Caco-2 (cell line): ENCODE measurements at regions not wholly inside any gene's neighbourhood (a gene's known extent, or its start where the extent isn't known, plus 50 kb on each side); places are given as distances from the start of the nearest gene placed in this dataset.

Experiments
- BruUV-seq: library from RNA; stranded (reverse); fragments of 400-500 nt; replicated peaks from 2 replicates; lab custom pipeline; 2021; lab: Mats Ljungman, UMichigan
- CTCF ChIA-PET: fragments of 300-600 bp; sonication (Branson Sonifier 250); formaldehyde crosslinking; loops from one replicate; lab custom pipeline; 2022; ENCODE audit warnings: antibody characterized with exemption; lab: Charles Lee
- POLR2A ChIA-PET: fragments of 300-600 bp; sonication (Branson Sonifier 250); formaldehyde crosslinking; loops from one replicate; lab custom pipeline; 2022; ENCODE audit warnings: antibody characterized with exemption; lab: Charles Lee
- DNase-seq, 2 experiments: peaks; one replicate each; pipeline versions ENCODE4 v3.0.0 to v3.0.0-alpha.2; 2020 to 2022
- H3K27me3 ChIP-seq: replicated peaks from 2 replicates; pipeline ENCODE4 v1.6.0; 2011; ENCODE audit warnings: low read length; ENCODE audit not compliant: control insufficient read depth, insufficient read depth
- H3K36me3 ChIP-seq: 2 replicates; pipeline ENCODE4 v1.5.1; 2011; ENCODE audit warnings: low read length; ENCODE audit not compliant: control insufficient read depth, insufficient read depth
- H3K4me1 ChIP-seq: fragments of 250-450 bp; sonication (Bioruptor Pico); 2 replicates; pipeline ENCODE4 v1.5.1; 2020; ENCODE audit warnings: mild to moderate bottlenecking
- H3K4me3 ChIP-seq: 2 replicates; pipeline ENCODE4 v1.5.1; 2011; ENCODE audit warnings: low read depth, mild to moderate bottlenecking, control low read depth, low read length
- H3K9me3 ChIP-seq: fragments of 250-450 bp; sonication (Bioruptor Pico); 2 replicates; pipeline ENCODE4 v1.5.1; 2020; ENCODE audit warnings: mild to moderate bottlenecking, moderate library complexity
- H3K27ac Mint-ChIP-seq: one replicate; pipeline ENCODE4 v1.8.0; 2022; ENCODE audit warnings: mixed read lengths; ENCODE audit not compliant: unreplicated experiment
- H3K27me3 Mint-ChIP-seq: one replicate; pipeline ENCODE4 v1.8.0; 2022; ENCODE audit warnings: mixed read lengths; ENCODE audit not compliant: insufficient read depth, unreplicated experiment
- H3K36me3 Mint-ChIP-seq: one replicate; pipeline ENCODE4 v1.8.0; 2022; ENCODE audit warnings: mild to moderate bottlenecking, mixed read lengths; ENCODE audit not compliant: insufficient read depth, unreplicated experiment
- H3K4me1 Mint-ChIP-seq: one replicate; pipeline ENCODE4 v1.8.0; 2022; ENCODE audit warnings: low read depth, mixed read lengths; ENCODE audit not compliant: unreplicated experiment
- H3K4me3 Mint-ChIP-seq: one replicate; pipeline ENCODE4 v1.8.0; 2022; ENCODE audit warnings: mild to moderate bottlenecking, moderate library complexity, mixed read lengths; ENCODE audit not compliant: unreplicated experiment
- H3K9me3 Mint-ChIP-seq: one replicate; pipeline ENCODE4 v1.8.0; 2022; ENCODE audit warnings: mixed read lengths; ENCODE audit not compliant: unreplicated experiment
- CTCF ChIP-seq, 2 experiments: fragments of 200-600 bp in 1 of 2; IDR thresholded peaks; 1 replicate in 1 of 2; 2 replicates in 1 of 2; pipeline versions ENCODE4 v1.5.1 to v1.8.0; 2011 to 2022; ENCODE audit warnings: antibody characterized with exemption in 1 of 2, control low read depth in 1 of 2, inconsistent platforms in 1 of 2, low read depth in 1 of 2, low read length in 1 of 2, mild to moderate bottlenecking in 1 of 2, moderate library complexity in 1 of 2; ENCODE audit not compliant: insufficient read depth in 1 of 2, severe bottlenecking in 1 of 2, unreplicated experiment in 1 of 2
- intact Hi-C: fragments of 100-400 bp; cut with micrococcal nuclease; formaldehyde crosslinking; loops from one replicate; pipeline ENCODE4 v1.10.0; 2022; ENCODE audit not compliant: unreplicated experiment

DNA sequence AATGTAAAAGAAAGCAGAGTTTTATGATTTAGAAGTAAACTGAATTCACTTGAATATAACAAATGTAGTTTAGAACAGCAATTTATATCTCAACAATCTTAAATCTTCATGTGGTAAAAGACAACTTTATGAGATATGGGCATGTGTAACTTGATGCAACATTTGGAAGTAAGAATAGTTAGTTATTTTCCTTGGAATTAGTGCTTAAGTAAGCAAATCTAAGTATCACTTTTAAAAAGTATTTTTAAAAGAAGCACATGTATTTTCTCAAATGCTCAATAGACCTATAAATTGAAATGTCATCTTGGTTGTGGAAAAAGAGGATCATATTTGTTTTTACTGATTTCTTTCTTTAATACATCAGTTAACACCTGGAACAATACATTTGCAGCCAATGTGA lies 340.3 kb upstream of the CDH6 start:
- H3K4me3 Mint-ChIP-seq: no peak overlapping the region
- no peaks in the 10 kb centered on the region for H3K9me3 Mint-ChIP-seq
- intact Hi-C loops: no loop called here
- peaks cover 7% of the 10 kb centered on the region for H3K4me1 Mint-ChIP-seq
- POLR2A ChIA-PET: no interaction called here
- Histone ChIP-seq H3K36me3 (no peaks in the 10 kb centered on the region), H3K4me3 (no peak overlapping the region), H3K4me1 (peaks cover 5% of the 10 kb centered on the region; the same call in 1 of the 2 replicates), H3K27me3 (no peaks in the 10 kb centered on the region), H3K9me3 (no peaks in the 10 kb centered on the region)
- H3K27me3 Mint-ChIP-seq: peaks cover 7% of the 10 kb centered on the region
- DNase-seq: no peak
- CTCF ChIA-PET: no interaction called here
- no peaks in the 10 kb centered on the region for H3K36me3 Mint-ChIP-seq
- no peak overlapping the region for H3K27ac Mint-ChIP-seq
- no TSS peak for BruUV-seq
- no peak for TF ChIP-seq CTCF (IDR thresholded peaks at IDR 0.05; ENCODE audit: insufficient read depth in 1 of 2, low read depth in 1 of 2, low read length in 1 of 2, severe bottlenecking in 1 of 2, unreplicated experiment in 1 of 2)

DNA sequence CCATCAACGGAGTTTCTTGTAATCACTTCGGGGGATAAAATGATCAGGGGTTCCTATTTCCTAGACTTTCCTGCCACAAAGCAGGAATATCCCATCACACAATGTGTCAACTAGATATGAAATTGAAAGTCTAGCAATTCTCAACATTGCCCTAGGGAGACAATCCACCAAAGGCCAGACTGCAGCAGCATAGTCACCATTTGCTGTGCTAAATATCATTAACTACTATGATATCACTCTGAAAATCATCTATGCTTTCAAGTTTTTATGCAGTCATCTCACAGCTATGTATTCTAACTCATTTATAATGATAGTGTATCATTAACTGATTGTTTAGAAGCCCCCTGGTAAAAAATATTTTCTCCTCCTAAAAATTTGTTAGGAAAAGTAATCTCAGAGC lies 342.6 kb upstream of the CDH6 start:
- intact Hi-C loops: no loop called here
- peaks cover 6% of the 10 kb centered on the region for H3K27me3 Mint-ChIP-seq
- DNase-seq: no peak
- TF ChIP-seq CTCF (IDR thresholded peaks at IDR 0.05; ENCODE audit: insufficient read depth in 1 of 2, low read depth in 1 of 2, low read length in 1 of 2, severe bottlenecking in 1 of 2, unreplicated experiment in 1 of 2): no peak
- H3K36me3 ChIP-seq: no peaks in the 10 kb centered on the region
- H3K4me1 Mint-ChIP-seq: peaks cover 7% of the 10 kb centered on the region
- no peak overlapping the region for H3K27ac Mint-ChIP-seq
- POLR2A ChIA-PET: no interaction called here
- BruUV-seq: no TSS peak
- H3K36me3 Mint-ChIP-seq: no peaks in the 10 kb centered on the region
- H3K4me3 Mint-ChIP-seq: no peak overlapping the region
- H3K9me3 Mint-ChIP-seq: no peaks in the 10 kb centered on the region
- H3K4me1 ChIP-seq: peaks cover 5% of the 10 kb centered on the region; the same call in 1 of the 2 replicates
- H3K27me3 ChIP-seq: no peaks in the 10 kb centered on the region
- no peak overlapping the region for H3K4me3 ChIP-seq
- CTCF ChIA-PET: no interaction called here
- no peaks in the 10 kb centered on the region for H3K9me3 ChIP-seq

GRCh38 chr5:30849931-30850710 lies 343.4 kb upstream of the CDH6 start:
- CTCF ChIA-PET: no interaction called here

More at GRCh38 chr5:30849931-30850710, 343.4 kb upstream of the CDH6 start:
- H3K4me1 Mint-ChIP-seq: peaks cover 7% of the 10 kb centered on the region
- POLR2A ChIA-PET: no interaction called here
- H3K4me3 ChIP-seq: no peak overlapping the region
- no TSS peak for BruUV-seq
- no peak for TF ChIP-seq CTCF (IDR thresholded peaks at IDR 0.05; ENCODE audit: insufficient read depth in 1 of 2, low read depth in 1 of 2, low read length in 1 of 2, severe bottlenecking in 1 of 2, unreplicated experiment in 1 of 2)
- H3K27ac Mint-ChIP-seq: no peak overlapping the region
- H3K4me1 ChIP-seq: peaks cover 5% of the 10 kb centered on the region; the same call in 1 of the 2 replicates
- no peaks in the 10 kb centered on the region for H3K36me3 Mint-ChIP-seq
- H3K4me3 Mint-ChIP-seq: no peak overlapping the region
- no peaks in the 10 kb centered on the region for H3K9me3 ChIP-seq
- H3K27me3 Mint-ChIP-seq: peaks cover 5% of the 10 kb centered on the region
- intact Hi-C loops: no loop called here
- H3K36me3 ChIP-seq: no peaks in the 10 kb centered on the region
- no peak for DNase-seq
- no peaks in the 10 kb centered on the region for H3K27me3 ChIP-seq
- no peaks in the 10 kb centered on the region for H3K9me3 Mint-ChIP-seq
